Pancreas (tissue), 10 donors: ENCODE measurements at regions not wholly inside any gene's neighbourhood (a gene's known extent, or its start where the extent isn't known, plus 50 kb on each side); places are given as distances from the start of the nearest gene placed in this dataset.

ENCODE experiments used
- ATAC-seq, 4 donors: fragments of 200-7000 bp; cut with Tn5 transposase; one replicate each; pipeline versions ENCODE4 v1.8.0 to v1.9.1; 2020; ENCODE audit warnings: mild to moderate bottlenecking in 4 of 4, moderate library complexity in 4 of 4
- DNase-seq, 6 donors: peaks; one replicate each; pipeline ENCODE4 v3.0.0-alpha.2; 2020
- FAIRE-seq: peaks from 2 replicates; lab custom pipeline; 2012; peaks lifted over from hg19 to GRCh38; lab: Jason Lieb, UNC
- H3K27ac ChIP-seq, 4 donors: fragments of 200-600 bp; sonication (generic); 1 replicate in 3 of 4; 2 replicates in 1 of 4; pipeline versions ENCODE4 v1.5.0 to v1.8.0; 2020
- H3K27me3 ChIP-seq, 4 donors: fragments of 200-600 bp; one replicate each; pipeline ENCODE4 v1.8.0; 2021
- H3K36me3 ChIP-seq, 3 donors: fragments of 200-600 bp; sonication (generic) in 1 of 3; one replicate each; pipeline versions ENCODE4 v1.5.0 to v1.8.0; 2020 to 2021
- H3K4me1 ChIP-seq, 3 donors: fragments of 200-600 bp; one replicate each; pipeline ENCODE4 v1.8.0; 2021
- H3K4me3 ChIP-seq, 4 donors: fragments of 200-600 bp; sonication (generic) in 2 of 4; one replicate each; pipeline versions ENCODE4 v1.5.0 to v1.8.0; 2020 to 2021
- H3K9me3 ChIP-seq, 4 donors: fragments of 200-600 bp; one replicate each; pipeline ENCODE4 v1.8.0; 2021
- WGBS, 2 donors: extraction: QIAGEN DNeasy Blood & Tissue Kit; methylation state at CpG; one replicate each; pipeline ENCODE4 v1.1.7; 2013; 5-methylcytosine and 5-hydroxymethylcytosine counted together
- intact Hi-C, 3 donors: fragments of 100-400 bp; cut with DNase I; formaldehyde crosslinking; loops; one replicate each; pipeline versions ENCODE4 v1.11.1 to v1.14.2; 2022
- TF ChIP-seq, protein P1 (sequence below), 4 donors: fragments of 200-600 bp; sonication (generic) in 3 of 4; IDR thresholded peaks; one replicate each; pipeline versions ENCODE4 v1.5.0 to v1.8.0; 2021; ENCODE audit warnings: antibody characterized with exemption in 4 of 4
- donor health status: healthy with polysubstance abuse.
- donor health status: DM: no; HTN: no; CAD: no; lungs with moderate emphysema.
- donor health status: DM: no; HTN: no; CAD: no.
- donor health status: control.
- donor health status: control.
- donor health status: Bipolar disorder and iron deficiency.
- donor health status: DM: yes; HTN: yes; CAD: no.
- donor health status: DM: no; HTN: no; CAD: no.
- donor health status: DM: no; HTN: no; CAD: no.
- donor health status: DM: yes; HTN: yes; CAD: no.

DNA sequence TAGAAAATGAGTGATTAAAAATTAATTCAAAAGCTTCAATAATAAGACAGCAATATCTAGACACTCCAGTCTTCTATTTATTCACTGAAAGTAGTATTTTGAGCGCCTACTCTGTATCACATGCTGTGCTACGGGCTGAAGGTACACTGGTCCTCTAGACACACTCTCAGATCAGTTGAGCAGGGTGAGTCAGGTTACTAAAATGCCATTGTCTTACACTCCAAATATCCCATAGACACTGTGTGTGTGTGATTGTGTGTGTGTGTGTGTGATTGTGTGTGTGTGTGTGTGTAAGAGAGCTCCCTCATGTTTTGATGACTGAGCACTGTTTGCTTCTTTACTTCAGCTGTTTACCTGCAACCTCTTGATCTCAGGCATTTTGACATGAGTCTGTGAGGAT is 342.8 kb upstream of the BOD1L1 start:
- no peak for FAIRE-seq

DNA sequence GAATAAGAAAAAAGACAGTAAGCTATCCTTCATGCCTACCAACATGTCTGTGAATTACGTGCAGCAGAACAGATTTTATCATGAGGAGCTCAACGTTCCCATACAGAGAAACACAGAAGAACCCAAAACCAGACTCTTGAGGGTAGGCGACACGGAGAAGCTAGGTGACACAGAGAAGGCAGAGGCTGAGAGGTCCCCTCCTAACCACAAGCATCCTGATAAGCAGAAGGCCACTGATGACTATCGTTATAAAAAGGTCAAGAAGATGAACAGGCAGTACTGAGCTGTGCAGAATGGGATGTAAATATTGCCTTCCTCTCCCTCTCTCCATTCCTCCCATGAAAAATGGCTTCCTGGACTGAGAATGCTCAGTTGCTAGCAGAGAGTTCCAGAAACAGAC is 350.2 kb upstream of the BOD1L1 start:
- TF ChIP-seq, protein P1, sequence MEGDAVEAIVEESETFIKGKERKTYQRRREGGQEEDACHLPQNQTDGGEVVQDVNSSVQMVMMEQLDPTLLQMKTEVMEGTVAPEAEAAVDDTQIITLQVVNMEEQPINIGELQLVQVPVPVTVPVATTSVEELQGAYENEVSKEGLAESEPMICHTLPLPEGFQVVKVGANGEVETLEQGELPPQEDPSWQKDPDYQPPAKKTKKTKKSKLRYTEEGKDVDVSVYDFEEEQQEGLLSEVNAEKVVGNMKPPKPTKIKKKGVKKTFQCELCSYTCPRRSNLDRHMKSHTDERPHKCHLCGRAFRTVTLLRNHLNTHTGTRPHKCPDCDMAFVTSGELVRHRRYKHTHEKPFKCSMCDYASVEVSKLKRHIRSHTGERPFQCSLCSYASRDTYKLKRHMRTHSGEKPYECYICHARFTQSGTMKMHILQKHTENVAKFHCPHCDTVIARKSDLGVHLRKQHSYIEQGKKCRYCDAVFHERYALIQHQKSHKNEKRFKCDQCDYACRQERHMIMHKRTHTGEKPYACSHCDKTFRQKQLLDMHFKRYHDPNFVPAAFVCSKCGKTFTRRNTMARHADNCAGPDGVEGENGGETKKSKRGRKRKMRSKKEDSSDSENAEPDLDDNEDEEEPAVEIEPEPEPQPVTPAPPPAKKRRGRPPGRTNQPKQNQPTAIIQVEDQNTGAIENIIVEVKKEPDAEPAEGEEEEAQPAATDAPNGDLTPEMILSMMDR (IDR thresholded peaks at IDR 0.05), result no peak
- ATAC-seq, result no peak
- no peak for DNase-seq
- 81% methylated on average over 5 of the region's 5 CpGs for WGBS, 2 donors
- Histone ChIP-seq H3K36me3 (no peaks in the 10 kb centered on the region), H3K9me3 (no peaks in the 10 kb centered on the region), H3K27me3 (no peaks in the 10 kb centered on the region), H3K27ac (no peak overlapping the region), H3K4me1 (peaks cover 0 to 6% (median 3%) of the 10 kb centered on the region in 3 donors), H3K4me3 (no peak overlapping the region)
- FAIRE-seq, result no peak
- intact Hi-C loops, result no loop called here

More for the DNA sequence above, 342.8 kb upstream of the BOD1L1 start:
- Histone ChIP-seq H3K9me3 (no peaks in the 10 kb centered on the region), H3K36me3 (no peaks in the 10 kb centered on the region), H3K4me1 (no peaks in the 10 kb centered on the region), H3K27me3 (no peaks in the 10 kb centered on the region), H3K4me3 (no peak overlapping the region), H3K27ac (no peak overlapping the region)
- no peak for ATAC-seq
- DNase-seq, result no peak
- TF ChIP-seq, protein P1 (IDR thresholded peaks at IDR 0.05), result no peak
- 91 to 97% methylated on average over 2 of the region's 2 CpGs for WGBS, 2 donors
- intact Hi-C loops, result no loop called here

DNA sequence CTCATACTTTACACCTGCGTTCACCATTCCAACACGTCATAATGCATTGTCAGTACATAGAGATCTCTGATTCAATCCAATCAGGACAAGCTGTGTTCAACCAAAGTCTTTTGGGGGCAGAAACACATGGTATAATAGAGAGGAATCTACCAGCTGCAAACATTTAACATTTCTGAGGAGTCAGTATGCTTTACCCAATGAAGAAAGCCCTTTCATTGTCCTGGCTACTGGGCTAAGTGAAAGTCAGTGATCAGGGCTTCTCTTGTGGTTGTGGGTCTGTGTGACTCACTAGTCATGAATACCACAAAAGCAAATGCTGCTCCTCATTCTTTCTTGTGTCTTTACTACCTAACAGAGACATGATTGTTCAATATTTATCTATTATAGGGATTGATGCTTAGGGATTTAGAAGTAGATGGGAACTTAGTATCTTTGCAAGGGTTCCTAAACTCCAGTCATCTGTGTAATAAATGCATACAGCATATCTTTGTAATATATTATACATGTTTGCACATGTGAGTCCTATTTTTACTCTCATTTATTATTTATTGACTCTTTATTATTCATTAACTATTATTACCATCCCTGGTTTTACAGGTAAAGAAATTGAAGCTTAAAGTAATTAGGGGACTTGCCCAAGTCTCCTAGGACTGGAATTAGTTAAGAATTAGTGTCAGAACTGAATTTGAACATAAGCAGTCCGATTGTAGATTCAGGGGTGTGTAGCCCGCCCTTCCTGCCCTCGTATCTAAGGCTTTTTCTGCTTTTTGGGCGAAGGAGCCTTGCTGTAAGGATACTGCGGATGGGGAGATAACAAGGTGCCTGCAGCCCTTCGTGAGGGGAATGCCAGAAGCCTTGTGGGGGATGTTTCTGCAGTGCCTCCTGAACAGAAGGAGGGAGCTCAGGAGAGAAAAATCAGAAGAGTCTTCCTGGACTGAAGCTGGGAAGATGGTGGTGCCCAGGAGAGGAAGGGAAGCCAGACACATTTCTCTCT is 353.1 kb upstream of the BOD1L1 start:
- no peaks in the 10 kb centered on the region for H3K9me3 ChIP-seq
- TF ChIP-seq, protein P1 (IDR thresholded peaks at IDR 0.05), result no peak
- WGBS, 2 donors, result 74 to 87% methylated on average over 8 of the region's 8 CpGs
- no peaks in the 10 kb centered on the region for H3K36me3 ChIP-seq
- FAIRE-seq (no peak), ATAC-seq (no peak), DNase-seq (no peak)
- no peaks in the 10 kb centered on the region for H3K27me3 ChIP-seq
- H3K27ac ChIP-seq, result no peak overlapping the region
- H3K4me1 ChIP-seq, result peaks cover 0 to 20% (median 13%) of the 10 kb centered on the region in 3 donors
- intact Hi-C loops, result no loop called here
- H3K4me3 ChIP-seq, result no peak overlapping the region

GRCh38 chr4:13981499-13981898 is 354.0 kb upstream of the BOD1L1 start:
- H3K27ac ChIP-seq, result no peak overlapping the region
- FAIRE-seq, result no peak
- no peak for DNase-seq
- intact Hi-C loops, result no loop called here
- H3K4me3 ChIP-seq, result no peak overlapping the region
- H3K27me3 ChIP-seq, result no peaks in the 10 kb centered on the region
- no peaks in the 10 kb centered on the region for H3K9me3 ChIP-seq
- TF ChIP-seq, protein P1 (IDR thresholded peaks at IDR 0.05), result no peak
- no peak for ATAC-seq
- 87 to 91% methylated on average over 8 of the region's 8 CpGs for WGBS, 2 donors
- peaks cover 0 to 25% (median 18%) of the 10 kb centered on the region in 3 donors for H3K4me1 ChIP-seq
- no peaks in the 10 kb centered on the region for H3K36me3 ChIP-seq

DNA sequence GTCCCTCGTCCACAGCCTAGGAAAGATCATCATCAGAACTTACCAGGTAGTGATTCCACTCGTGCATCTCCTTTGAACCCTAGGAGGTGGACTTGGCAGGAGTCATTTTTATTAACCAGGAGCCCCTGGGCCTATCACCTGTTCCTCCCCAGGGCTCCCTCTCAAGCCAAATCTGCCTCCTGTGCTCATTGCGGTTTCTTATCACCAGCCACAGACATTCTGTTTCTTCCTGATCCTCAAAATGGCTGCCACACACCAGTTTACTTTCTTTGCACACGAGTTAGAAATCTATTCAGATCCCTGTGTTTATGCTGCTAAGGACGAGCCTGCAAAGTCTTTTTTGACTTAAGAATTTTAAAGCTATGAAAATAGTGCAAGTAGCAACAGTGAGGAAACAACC is 354.5 kb upstream of the BOD1L1 start:
- no peaks in the 10 kb centered on the region for H3K9me3 ChIP-seq
- no peak overlapping the region for H3K27ac ChIP-seq
- 71 to 73% methylated on average over 5 of the region's 5 CpGs for WGBS, 2 donors
- no peak overlapping the region for H3K4me3 ChIP-seq
- TF ChIP-seq, protein P1 (IDR thresholded peaks at IDR 0.05), result no peak
- H3K27me3 ChIP-seq, result no peaks in the 10 kb centered on the region
- DNase-seq, result no peak
- ATAC-seq, result no peak
- no peak for FAIRE-seq
- peaks cover 0 to 27% (median 18%) of the 10 kb centered on the region in 3 donors for H3K4me1 ChIP-seq
- H3K36me3 ChIP-seq, result no peaks in the 10 kb centered on the region
- intact Hi-C loops, result no loop called here
